ENCODE measurements at regions not wholly inside any gene's neighbourhood (a gene's known extent, or its start where the extent isn't known, plus 50 kb on each side); places are given as distances from the start of the nearest gene placed in this dataset.

DNA sequence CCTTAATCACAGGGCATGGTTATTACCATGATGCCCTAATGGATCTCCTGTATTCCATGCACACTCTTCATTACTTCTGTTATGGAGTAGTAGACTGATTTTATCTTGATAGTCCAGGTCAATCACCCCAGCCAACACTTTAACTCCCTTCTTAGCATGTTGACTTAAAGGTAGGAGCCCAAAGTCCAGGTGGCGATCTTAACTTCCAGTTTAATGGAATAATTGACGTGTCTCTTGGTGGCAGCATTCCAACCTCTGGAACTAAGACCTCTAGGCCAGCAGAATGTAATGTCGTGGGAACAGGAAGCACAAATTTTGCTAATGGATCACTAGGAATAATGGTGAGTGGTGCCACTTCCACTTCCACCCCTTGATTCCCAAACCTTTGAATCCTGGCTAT lies 687.2 kb upstream of the SGO1 start:
- TF ChIP-seq, protein P1, sequence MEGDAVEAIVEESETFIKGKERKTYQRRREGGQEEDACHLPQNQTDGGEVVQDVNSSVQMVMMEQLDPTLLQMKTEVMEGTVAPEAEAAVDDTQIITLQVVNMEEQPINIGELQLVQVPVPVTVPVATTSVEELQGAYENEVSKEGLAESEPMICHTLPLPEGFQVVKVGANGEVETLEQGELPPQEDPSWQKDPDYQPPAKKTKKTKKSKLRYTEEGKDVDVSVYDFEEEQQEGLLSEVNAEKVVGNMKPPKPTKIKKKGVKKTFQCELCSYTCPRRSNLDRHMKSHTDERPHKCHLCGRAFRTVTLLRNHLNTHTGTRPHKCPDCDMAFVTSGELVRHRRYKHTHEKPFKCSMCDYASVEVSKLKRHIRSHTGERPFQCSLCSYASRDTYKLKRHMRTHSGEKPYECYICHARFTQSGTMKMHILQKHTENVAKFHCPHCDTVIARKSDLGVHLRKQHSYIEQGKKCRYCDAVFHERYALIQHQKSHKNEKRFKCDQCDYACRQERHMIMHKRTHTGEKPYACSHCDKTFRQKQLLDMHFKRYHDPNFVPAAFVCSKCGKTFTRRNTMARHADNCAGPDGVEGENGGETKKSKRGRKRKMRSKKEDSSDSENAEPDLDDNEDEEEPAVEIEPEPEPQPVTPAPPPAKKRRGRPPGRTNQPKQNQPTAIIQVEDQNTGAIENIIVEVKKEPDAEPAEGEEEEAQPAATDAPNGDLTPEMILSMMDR (conservative IDR thresholded peaks at IDR 0.05), result no peak
- Histone ChIP-seq H3K27ac (ENCODE audit: insufficient read length, low read depth, low read length) (no peak overlapping the region), H2BK20ac (ENCODE audit: low read depth, low read length, poor library complexity, severe bottlenecking) (no peak overlapping the region), H3K4me2 (ENCODE audit: insufficient read depth, insufficient read length, low read length) (no peak overlapping the region), H2BK15ac (ENCODE audit: low read depth, low read length) (no peak overlapping the region), H3K9me3 (ENCODE audit: control insufficient read depth, low read depth, low read length) (no peaks in the 10 kb centered on the region), H2BK5ac (ENCODE audit: insufficient read length, low read length) (no peak overlapping the region), H3K4ac (ENCODE audit: low read depth, low read length) (no peak overlapping the region), H3K18ac (ENCODE audit: insufficient read length, low read depth, low read length) (no peak overlapping the region), H2BK120ac (ENCODE audit: low read depth, low read length, poor library complexity, severe bottlenecking) (no peak overlapping the region), H2AFZ (ENCODE audit: low read length) (no peak overlapping the region), H3T11ph (ENCODE audit: low read length) (no peak overlapping the region), H2AK5ac (ENCODE audit: insufficient read length, low read length) (no peak overlapping the region), H3K79me2 (ENCODE audit: insufficient read depth, low read length) (no peaks in the 10 kb centered on the region), H3K23ac (ENCODE audit: insufficient read length, low read depth, low read length) (no peak overlapping the region), H3K27me3 (ENCODE audit: insufficient read depth, low read length) (no peaks in the 10 kb centered on the region), H3K23me2 (ENCODE audit: insufficient read length, low read depth, low read length, poor library complexity, severe bottlenecking) (no peaks in the 10 kb centered on the region), H3K79me1 (ENCODE audit: insufficient read depth, low read depth, low read length, poor library complexity, severe bottlenecking) (no peaks in the 10 kb centered on the region), H3K56ac (ENCODE audit: insufficient read length, low read depth, low read length) (no peak overlapping the region), H3K9ac (ENCODE audit: extremely low read depth, insufficient read length, low read length) (no peak overlapping the region), H4K8ac (replicated peaks; ENCODE audit: insufficient read length, low read depth, low read length) (no peak overlapping the region), H2BK12ac (ENCODE audit: insufficient read length, low read depth, low read length) (no peak overlapping the region), H4K20me1 (ENCODE audit: control insufficient read depth, insufficient read depth, insufficient read length) (no peaks in the 10 kb centered on the region), H4K5ac (ENCODE audit: insufficient read length, low read depth, low read length) (no peak overlapping the region), H3K14ac (ENCODE audit: insufficient read depth, low read length) (no peak overlapping the region), H4K91ac (ENCODE audit: insufficient read length, low read depth, low read length) (no peak overlapping the region), H3K4me1 (ENCODE audit: insufficient read depth, low read length) (no peaks in the 10 kb centered on the region)
- H3K36me3 Mint-ChIP-seq (ENCODE audit: insufficient read depth in 1 of 3, low read depth in 3 of 3), result peaks cover 0 to 2% (median 0%) of the 10 kb centered on the region in 3 experiments; a peak in 3 of 7 replicates
- no CpG with 5 or more reads among the region's 3 CpGs for WGBS (ENCODE audit: extremely low coverage, insufficient read length, low lambda C conversion rate)
- no peak overlapping the region for H3K27ac Mint-ChIP-seq
- no peak overlapping the region for H3K4me3 Mint-ChIP-seq
- peaks cover 3 to 5% of the 10 kb centered on the region in 2 experiments; a peak in 4 of 5 replicates for H3K9me3 Mint-ChIP-seq
- no peak for DNase-seq
- no peaks in the 10 kb centered on the region for H3K4me1 Mint-ChIP-seq
- no peaks in the 10 kb centered on the region for H3K27me3 Mint-ChIP-seq (ENCODE audit: low read depth)

Data from H9 (cell line).